ENCODE measurements at regions not wholly inside any gene's neighbourhood (a gene's known extent, or its start where the extent isn't known, plus 50 kb on each side); places are given as distances from the start of the nearest gene placed in this dataset.

GRCh38 chr15:81432179-81432578, 58.2 kb upstream of the TMC3 start:
- TF ChIP-seq POLR2A (IDR thresholded peaks at IDR 0.05) (no peak), CTCF (IDR thresholded peaks at IDR 0.05) (no peak)

Measured in esophagus squamous epithelium (tissue), 4 donors.